Pancreas (tissue), 10 donors: ENCODE measurements at regions not wholly inside any gene's neighbourhood (a gene's known extent, or its start where the extent isn't known, plus 50 kb on each side); places are given as distances from the start of the nearest gene placed in this dataset.
A peak's percentile ranks its signal among the peaks of the same experiment; 100 is the strongest.

Experiments
- ATAC-seq, 4 donors: fragments of 200-7000 bp; cut with Tn5 transposase; one replicate each; pipeline versions ENCODE4 v1.8.0 to v1.9.1; 2020; ENCODE audit warnings: mild to moderate bottlenecking in 4 of 4, moderate library complexity in 4 of 4
- DNase-seq, 6 donors: peaks; one replicate each; pipeline ENCODE4 v3.0.0-alpha.2; 2020
- FAIRE-seq: peaks from 2 replicates; lab custom pipeline; 2012; peaks lifted over from hg19 to GRCh38; lab: Jason Lieb, UNC
- H3K27ac ChIP-seq, 4 donors: fragments of 200-600 bp; sonication (generic); 1 replicate in 3 of 4; 2 replicates in 1 of 4; pipeline versions ENCODE4 v1.5.0 to v1.8.0; 2020
- H3K27me3 ChIP-seq, 4 donors: fragments of 200-600 bp; one replicate each; pipeline ENCODE4 v1.8.0; 2021
- H3K36me3 ChIP-seq, 3 donors: fragments of 200-600 bp; sonication (generic) in 1 of 3; one replicate each; pipeline versions ENCODE4 v1.5.0 to v1.8.0; 2020 to 2021
- H3K4me1 ChIP-seq, 3 donors: fragments of 200-600 bp; one replicate each; pipeline ENCODE4 v1.8.0; 2021
- H3K4me3 ChIP-seq, 4 donors: fragments of 200-600 bp; sonication (generic) in 2 of 4; one replicate each; pipeline versions ENCODE4 v1.5.0 to v1.8.0; 2020 to 2021
- H3K9me3 ChIP-seq, 4 donors: fragments of 200-600 bp; one replicate each; pipeline ENCODE4 v1.8.0; 2021
- WGBS, 2 donors: extraction: QIAGEN DNeasy Blood & Tissue Kit; methylation state at CpG; one replicate each; pipeline ENCODE4 v1.1.7; 2013; 5-methylcytosine and 5-hydroxymethylcytosine counted together
- intact Hi-C, 3 donors: fragments of 100-400 bp; cut with DNase I; formaldehyde crosslinking; loops; one replicate each; pipeline versions ENCODE4 v1.11.1 to v1.14.2; 2022
- TF ChIP-seq, protein P1 (sequence below), 4 donors: fragments of 200-600 bp; sonication (generic) in 3 of 4; IDR thresholded peaks; one replicate each; pipeline versions ENCODE4 v1.5.0 to v1.8.0; 2021; ENCODE audit warnings: antibody characterized with exemption in 4 of 4
- donor health status: healthy with polysubstance abuse.
- donor health status: DM: no; HTN: no; CAD: no; lungs with moderate emphysema.
- donor health status: DM: no; HTN: no; CAD: no.
- donor health status: control.
- donor health status: control.
- donor health status: Bipolar disorder and iron deficiency.
- donor health status: DM: yes; HTN: yes; CAD: no.
- donor health status: DM: no; HTN: no; CAD: no.
- donor health status: DM: no; HTN: no; CAD: no.
- donor health status: DM: yes; HTN: yes; CAD: no.

DNA sequence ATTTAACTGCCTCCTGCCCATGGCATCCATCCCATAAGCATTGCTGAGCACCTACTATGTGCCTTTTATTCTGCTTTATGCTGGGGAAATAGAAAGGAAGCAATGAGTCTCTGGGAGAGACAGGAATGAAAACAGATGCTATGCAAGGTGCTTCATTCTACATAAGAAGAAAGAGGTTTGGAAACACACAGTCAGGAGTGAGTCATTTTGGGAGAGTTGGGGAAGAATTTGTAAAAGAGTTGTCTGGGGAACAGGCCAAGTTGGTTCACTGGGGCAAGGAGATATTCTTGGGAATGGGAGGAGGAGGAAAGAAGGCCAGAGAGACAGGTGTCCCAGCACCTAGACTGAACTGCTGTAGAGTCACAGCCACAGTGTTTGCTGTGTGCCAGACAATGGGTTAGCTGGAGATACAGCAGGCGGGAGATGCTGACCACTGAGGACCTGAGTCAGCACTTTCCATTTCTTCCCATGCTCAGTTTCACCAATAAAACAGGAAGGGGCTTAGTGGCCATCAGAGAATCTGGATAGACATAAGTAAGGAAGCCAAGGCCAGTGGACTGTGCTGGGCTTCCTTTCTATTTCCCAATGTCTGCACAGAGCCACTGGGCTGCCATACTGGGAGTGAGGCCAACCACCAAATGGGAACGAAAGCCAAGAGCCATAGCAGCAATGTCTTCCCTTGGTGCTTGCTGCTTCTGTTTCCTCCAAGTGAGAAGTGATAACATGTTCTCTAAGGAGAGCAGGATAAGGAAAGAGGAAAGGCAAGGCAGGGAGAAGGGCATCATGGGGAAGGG lies 187.7 kb upstream of the USP24 start:
- no peaks in the 10 kb centered on the region for H3K27me3 ChIP-seq
- no peaks in the 10 kb centered on the region for H3K4me1 ChIP-seq
- no peaks in the 10 kb centered on the region for H3K9me3 ChIP-seq
- TF ChIP-seq, protein P1, sequence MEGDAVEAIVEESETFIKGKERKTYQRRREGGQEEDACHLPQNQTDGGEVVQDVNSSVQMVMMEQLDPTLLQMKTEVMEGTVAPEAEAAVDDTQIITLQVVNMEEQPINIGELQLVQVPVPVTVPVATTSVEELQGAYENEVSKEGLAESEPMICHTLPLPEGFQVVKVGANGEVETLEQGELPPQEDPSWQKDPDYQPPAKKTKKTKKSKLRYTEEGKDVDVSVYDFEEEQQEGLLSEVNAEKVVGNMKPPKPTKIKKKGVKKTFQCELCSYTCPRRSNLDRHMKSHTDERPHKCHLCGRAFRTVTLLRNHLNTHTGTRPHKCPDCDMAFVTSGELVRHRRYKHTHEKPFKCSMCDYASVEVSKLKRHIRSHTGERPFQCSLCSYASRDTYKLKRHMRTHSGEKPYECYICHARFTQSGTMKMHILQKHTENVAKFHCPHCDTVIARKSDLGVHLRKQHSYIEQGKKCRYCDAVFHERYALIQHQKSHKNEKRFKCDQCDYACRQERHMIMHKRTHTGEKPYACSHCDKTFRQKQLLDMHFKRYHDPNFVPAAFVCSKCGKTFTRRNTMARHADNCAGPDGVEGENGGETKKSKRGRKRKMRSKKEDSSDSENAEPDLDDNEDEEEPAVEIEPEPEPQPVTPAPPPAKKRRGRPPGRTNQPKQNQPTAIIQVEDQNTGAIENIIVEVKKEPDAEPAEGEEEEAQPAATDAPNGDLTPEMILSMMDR (IDR thresholded peaks at IDR 0.05), result no peak
- no peaks in the 10 kb centered on the region for H3K36me3 ChIP-seq
- 85 to 86% methylated on average over 2 of the region's 2 CpGs for WGBS, 2 donors
- intact Hi-C loops, result no loop called here
- FAIRE-seq (no peak), DNase-seq (no peak), ATAC-seq (no peak)
- H3K4me3 ChIP-seq, result no peak overlapping the region
- H3K27ac ChIP-seq, result no peak overlapping the region

DNA sequence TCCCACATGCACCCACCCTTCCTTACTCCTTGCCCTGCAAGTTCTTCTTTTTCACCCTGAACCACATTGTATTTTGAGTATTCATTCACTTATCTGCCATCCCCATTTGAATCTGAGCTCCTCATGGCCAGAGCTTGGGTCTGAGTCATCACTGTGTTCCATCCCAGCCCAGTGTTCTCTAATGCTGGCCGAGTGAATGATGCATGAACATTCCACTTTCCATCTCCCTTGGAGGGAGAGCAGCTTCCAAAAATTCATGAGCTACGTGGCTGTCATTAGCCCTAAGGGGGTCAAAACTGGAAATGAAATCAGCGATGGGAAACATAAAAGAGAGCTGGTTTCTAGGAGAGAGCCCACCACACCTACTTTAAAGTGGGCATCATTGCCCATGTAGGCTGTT lies 187.0 kb upstream of the USP24 start:
- no peak overlapping the region for H3K27ac ChIP-seq
- peaks cover 0 to 2% (median 0%) of the 10 kb centered on the region in 4 donors for H3K27me3 ChIP-seq
- FAIRE-seq (no peak), ATAC-seq (peak in 1 of 4 donors; percentile 33), DNase-seq (no peak)
- no peaks in the 10 kb centered on the region for H3K4me1 ChIP-seq
- 58 to 67% methylated on average over 3 of the region's 3 CpGs for WGBS, 2 donors
- no peak overlapping the region for H3K4me3 ChIP-seq
- TF ChIP-seq, protein P1 (IDR thresholded peaks at IDR 0.05), result no peak
- H3K9me3 ChIP-seq, result no peaks in the 10 kb centered on the region
- intact Hi-C loops, result no loop called here
- no peaks in the 10 kb centered on the region for H3K36me3 ChIP-seq

DNA sequence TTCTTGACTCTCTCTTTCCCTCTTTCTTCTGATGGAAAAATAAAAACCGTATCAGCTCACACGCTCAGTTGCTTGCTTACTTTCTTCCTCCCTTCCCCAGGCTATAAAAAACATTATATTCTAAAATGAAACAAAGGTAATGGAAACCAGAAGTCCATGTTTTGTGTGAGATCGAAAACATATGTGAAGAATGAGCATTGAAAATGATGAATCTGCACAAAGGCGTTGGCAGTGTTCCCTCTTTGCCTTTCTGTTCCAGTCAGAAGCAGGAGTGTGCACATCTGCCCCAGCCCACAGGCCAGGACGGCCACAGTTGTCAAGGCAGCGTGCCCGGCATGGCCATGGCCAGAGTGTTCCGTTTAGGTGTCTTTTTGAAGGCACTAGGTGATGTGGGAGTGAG lies 185.3 kb upstream of the USP24 start:
- TF ChIP-seq, protein P1 (IDR thresholded peaks at IDR 0.05), result no peak
- Histone ChIP-seq H3K36me3 (no peaks in the 10 kb centered on the region), H3K9me3 (no peaks in the 10 kb centered on the region), H3K27me3 (peaks cover 0 to 2% (median 0%) of the 10 kb centered on the region in 4 donors), H3K4me3 (no peak overlapping the region), H3K27ac (no peak overlapping the region), H3K4me1 (no peaks in the 10 kb centered on the region)
- 73 to 76% methylated on average over 8 of the region's 8 CpGs for WGBS, 2 donors
- DNase-seq, result no peak
- FAIRE-seq, result no peak
- ATAC-seq, result no peak
- intact Hi-C loops, result no loop called here

DNA sequence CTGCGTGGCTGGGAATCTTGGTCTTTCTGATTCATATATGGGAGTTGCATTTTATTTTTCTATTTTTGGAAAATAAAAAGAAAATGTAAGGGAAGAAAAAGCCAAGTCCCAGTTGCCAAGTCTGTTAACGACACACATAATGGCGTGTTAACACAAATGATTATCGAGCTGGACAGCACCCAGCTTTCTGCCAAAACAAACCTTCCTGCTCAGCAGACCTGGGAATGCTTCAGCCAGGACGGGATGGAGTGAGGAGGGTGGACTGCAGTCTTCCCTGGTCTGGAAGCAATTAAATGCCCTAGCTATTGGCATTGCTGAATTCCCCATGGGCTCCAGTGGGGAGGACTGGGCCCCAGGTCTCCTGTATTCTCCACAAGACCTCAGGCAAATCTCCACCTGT lies 184.2 kb upstream of the USP24 start:
- DNase-seq (no peak), ATAC-seq (peak in 1 of 4 donors; percentile 47), FAIRE-seq (no peak)
- Histone ChIP-seq H3K27me3 (peaks cover 0 to 2% (median 0%) of the 10 kb centered on the region in 4 donors), H3K4me1 (no peaks in the 10 kb centered on the region), H3K27ac (no peak overlapping the region), H3K4me3 (no peak overlapping the region), H3K9me3 (no peaks in the 10 kb centered on the region), H3K36me3 (no peaks in the 10 kb centered on the region)
- TF ChIP-seq, protein P1 (IDR thresholded peaks at IDR 0.05), result no peak
- intact Hi-C loops, result no loop called here
- 23 to 29% methylated on average over 5 of the region's 5 CpGs for WGBS, 2 donors

DNA sequence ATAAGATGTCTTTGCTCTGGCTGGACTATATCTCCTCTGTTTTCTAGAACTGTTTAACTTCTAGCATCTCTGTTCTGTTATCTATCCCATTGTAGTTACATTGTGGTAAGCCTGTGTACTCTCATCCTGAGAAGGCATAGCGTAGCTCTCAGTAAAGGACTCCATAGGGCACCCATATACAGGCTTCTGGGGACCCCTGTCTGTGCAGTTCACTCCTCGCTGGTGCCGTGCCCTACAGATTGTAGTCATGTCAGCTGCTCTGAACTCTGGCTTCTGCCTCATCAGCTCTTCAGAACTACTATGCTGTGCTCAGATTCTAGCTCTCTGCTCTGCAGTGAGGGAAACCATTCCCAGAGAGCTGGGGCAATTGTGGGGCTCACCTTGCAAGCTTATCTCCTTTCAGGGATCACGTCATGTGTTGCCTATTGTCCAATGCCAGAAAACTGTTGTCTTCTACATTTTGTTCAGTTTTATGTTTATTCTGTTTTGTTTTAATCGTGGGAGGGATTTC lies 181.3 kb upstream of the USP24 start:
- Histone ChIP-seq H3K27ac (no peak overlapping the region), H3K4me1 (no peaks in the 10 kb centered on the region), H3K36me3 (no peaks in the 10 kb centered on the region), H3K27me3 (peaks cover 0 to 2% (median 0%) of the 10 kb centered on the region in 4 donors), H3K4me3 (no peak overlapping the region), H3K9me3 (no peaks in the 10 kb centered on the region)
- TF ChIP-seq, protein P1 (IDR thresholded peaks at IDR 0.05), result no peak
- DNase-seq (no peak), FAIRE-seq (no peak), ATAC-seq (no peak)
- intact Hi-C loops, result no loop called here
- 75 to 76% methylated on average over 5 of the region's 5 CpGs for WGBS, 2 donors
